Mesendoderm (in vitro differentiated cells): ENCODE measurements at regions not wholly inside any gene's neighbourhood (a gene's known extent, or its start where the extent isn't known, plus 50 kb on each side); places are given as distances from the start of the nearest gene placed in this dataset.
A peak's percentile ranks its signal among the peaks of the same experiment; 100 is the strongest.

Experiments
- DNase-seq: peaks from one replicate; pipeline ENCODE4 v3.0.0; 2013
- H2AK5ac ChIP-seq: 2 replicates; pipeline ENCODE4 v1.6.1; 2013; ENCODE audit warnings: low read length, inconsistent platforms
- H2BK120ac ChIP-seq: 2 replicates; pipeline ENCODE4 v1.6.1; 2013; ENCODE audit warnings: low read depth, mild to moderate bottlenecking, low read length, moderate library complexity, mixed read lengths
- H2BK15ac ChIP-seq: replicated peaks from 2 replicates; pipeline ENCODE4 v1.6.1; 2013; ENCODE audit warnings: low read depth, mild to moderate bottlenecking, moderate library complexity
- H2BK5ac ChIP-seq: 2 replicates; pipeline ENCODE4 v1.6.1; 2013; ENCODE audit warnings: low read length, inconsistent platforms
- H3K18ac ChIP-seq: 2 replicates; pipeline ENCODE4 v1.6.1; 2013; ENCODE audit warnings: mild to moderate bottlenecking, low read length, mixed read lengths
- H3K23ac ChIP-seq: one replicate; pipeline ENCODE4 v1.6.1; 2013; ENCODE audit warnings: low read length
- H3K27ac ChIP-seq: 2 replicates; pipeline ENCODE4 v1.5.1; 2013; ENCODE audit warnings: low read depth, mild to moderate bottlenecking, inconsistent platforms, low read length, moderate library complexity
- H3K27me3 ChIP-seq: 2 replicates; pipeline ENCODE4 v1.6.1; 2013; ENCODE audit warnings: low read length, control low read depth, mild to moderate bottlenecking, inconsistent platforms; ENCODE audit not compliant: insufficient read depth, poor library complexity
- H3K36me3 ChIP-seq: 2 replicates; pipeline ENCODE4 v1.6.1; 2013; ENCODE audit warnings: low read length, inconsistent platforms; ENCODE audit not compliant: control insufficient read depth, insufficient read depth
- H3K4ac ChIP-seq: one replicate; pipeline ENCODE4 v1.6.1; 2013; ENCODE audit warnings: low read depth, mild to moderate bottlenecking, low read length, moderate library complexity
- H3K4me1 ChIP-seq: 2 replicates; pipeline ENCODE4 v1.6.1; 2013; ENCODE audit warnings: low read depth, low read length, inconsistent platforms; ENCODE audit not compliant: control insufficient read depth
- H3K4me2 ChIP-seq: 2 replicates; pipeline ENCODE4 v1.6.1; 2013; ENCODE audit warnings: low read length
- H3K4me3 ChIP-seq: 2 replicates; pipeline ENCODE4 v1.5.1; 2013; ENCODE audit warnings: mild to moderate bottlenecking, low read length
- H3K56ac ChIP-seq: one replicate; pipeline ENCODE4 v1.6.1; 2013; ENCODE audit warnings: low read length
- H3K79me1 ChIP-seq: 2 replicates; pipeline ENCODE4 v1.6.1; 2013; ENCODE audit warnings: low read length, inconsistent platforms
- H3K79me2 ChIP-seq: 2 replicates; pipeline ENCODE4 v1.6.1; 2013; ENCODE audit warnings: mild to moderate bottlenecking, low read length; ENCODE audit not compliant: control insufficient read depth, insufficient read depth
- H3K9ac ChIP-seq: 2 replicates; pipeline ENCODE4 v1.6.1; 2013; ENCODE audit warnings: low read length, inconsistent platforms
- H4K5ac ChIP-seq: one replicate; pipeline ENCODE4 v1.6.1; 2013; ENCODE audit warnings: low read length
- H4K8ac ChIP-seq: one replicate; pipeline ENCODE4 v1.6.1; 2013; ENCODE audit warnings: low read depth, mild to moderate bottlenecking, control low read depth, low read length, moderate library complexity
- WGBS: extraction: QIAGEN DNeasy Blood & Tissue Kit; methylation state at CpG from one replicate; pipeline ENCODE4 v1.1.7; 2013; ENCODE audit warnings: low lambda C conversion rate, missing lambda C conversion rate; ENCODE audit not compliant: insufficient coverage; ENCODE audit errors: extremely low coverage; 5-methylcytosine and 5-hydroxymethylcytosine counted together

GRCh38 chr9:99601571-99602111 lies 220.0 kb upstream of the NR4A3 start:
- no peak overlapping the region for H4K5ac ChIP-seq
- H4K8ac ChIP-seq: no peak overlapping the region
- H3K36me3 ChIP-seq: no peaks in the 10 kb centered on the region
- no peak overlapping the region for H3K27ac ChIP-seq
- no peak overlapping the region for H3K4me2 ChIP-seq
- H2AK5ac ChIP-seq: no peak overlapping the region
- H2BK120ac ChIP-seq: no peak overlapping the region
- H3K4me3 ChIP-seq: no peak overlapping the region
- no peak overlapping the region for H3K4ac ChIP-seq
- no peaks in the 10 kb centered on the region for H3K79me2 ChIP-seq
- H2BK15ac ChIP-seq: no peak overlapping the region
- no peak overlapping the region for H2BK5ac ChIP-seq
- no peak overlapping the region for H3K23ac ChIP-seq
- no peak for DNase-seq
- WGBS: no CpG with 5 or more reads among the region's 6 CpGs
- no peak overlapping the region for H3K9ac ChIP-seq
- no peaks in the 10 kb centered on the region for H3K79me1 ChIP-seq
- no peak overlapping the region for H3K56ac ChIP-seq
- peaks cover 7% of the 10 kb centered on the region for H3K27me3 ChIP-seq
- H3K4me1 ChIP-seq: peaks cover 12% of the 10 kb centered on the region
- no peak overlapping the region for H3K18ac ChIP-seq

- Histone ChIP-seq H3K4me2 (no peak overlapping the region), H3K27ac (no peak overlapping the region), H3K36me3 (no peaks in the 10 kb centered on the region), H4K5ac (no peak overlapping the region), H4K8ac (no peak overlapping the region), H2BK15ac (no peak overlapping the region), H3K9ac (no peak overlapping the region), H3K18ac (no peak overlapping the region), H3K23ac (no peak overlapping the region), H3K79me2 (no peaks in the 10 kb centered on the region), H3K4ac (no peak overlapping the region), H3K79me1 (no peaks in the 10 kb centered on the region), H2BK5ac (no peak overlapping the region), H3K4me1 (peaks cover 18% of the 10 kb centered on the region), H3K4me3 (no peak overlapping the region), H3K56ac (no peak overlapping the region), H2BK120ac (no peak overlapping the region), H2AK5ac (no peak overlapping the region), H3K27me3 (peaks cover 7% of the 10 kb centered on the region)
- no peak for DNase-seq
Measured at GRCh38 chr9:99602854-99603253, 218.8 kb upstream of the NR4A3 start.

GRCh38 chr9:99605016-99605743 lies 216.5 kb upstream of the NR4A3 start:
- no peak overlapping the region for H3K4ac ChIP-seq
- WGBS: no CpG with 5 or more reads among the region's 5 CpGs
- H3K18ac ChIP-seq: no peak overlapping the region
- no peak overlapping the region for H3K4me3 ChIP-seq
- H2BK5ac ChIP-seq: no peak overlapping the region
- H2BK120ac ChIP-seq: no peak overlapping the region
- no peak overlapping the region for H2AK5ac ChIP-seq
- DNase-seq: peak; percentile 40
- no peaks in the 10 kb centered on the region for H3K79me2 ChIP-seq
- H4K8ac ChIP-seq: no peak overlapping the region
- no peak overlapping the region for H4K5ac ChIP-seq
- H3K23ac ChIP-seq: no peak overlapping the region
- peaks cover 7% of the 10 kb centered on the region for H3K27me3 ChIP-seq
- no peaks in the 10 kb centered on the region for H3K79me1 ChIP-seq
- H3K4me2 ChIP-seq: no peak overlapping the region
- H2BK15ac ChIP-seq: no peak overlapping the region
- H3K36me3 ChIP-seq: no peaks in the 10 kb centered on the region
- no peak overlapping the region for H3K9ac ChIP-seq
- peaks cover 20% of the 10 kb centered on the region for H3K4me1 ChIP-seq
- no peak overlapping the region for H3K56ac ChIP-seq
- H3K27ac ChIP-seq: no peak overlapping the region

- H3K27ac ChIP-seq: no peak overlapping the region
- no peak overlapping the region for H2BK120ac ChIP-seq
- peak; percentile 12 for DNase-seq
- no peak overlapping the region for H3K56ac ChIP-seq
- H4K8ac ChIP-seq: no peak overlapping the region
- no peak overlapping the region for H4K5ac ChIP-seq
- H3K36me3 ChIP-seq: no peaks in the 10 kb centered on the region
- H3K4ac ChIP-seq: no peak overlapping the region
- H3K23ac ChIP-seq: no peak overlapping the region
- H3K4me2 ChIP-seq: no peak overlapping the region
- no peak overlapping the region for H2BK15ac ChIP-seq
- no peaks in the 10 kb centered on the region for H3K79me2 ChIP-seq
- H3K4me1 ChIP-seq: peaks cover 20% of the 10 kb centered on the region
- no peak overlapping the region for H3K4me3 ChIP-seq
- peaks cover 7% of the 10 kb centered on the region for H3K27me3 ChIP-seq
- H3K9ac ChIP-seq: no peak overlapping the region
- no peak overlapping the region for H2BK5ac ChIP-seq
- no peak overlapping the region for H3K18ac ChIP-seq
- WGBS: no CpG with 5 or more reads among the region's 2 CpGs
- H3K79me1 ChIP-seq: no peaks in the 10 kb centered on the region
- no peak overlapping the region for H2AK5ac ChIP-seq
Measured at GRCh38 chr9:99606296-99606695, 215.4 kb upstream of the NR4A3 start.

- no CpG with 5 or more reads among the region's 4 CpGs for WGBS
- no peak for DNase-seq
- peaks cover 20% of the 10 kb centered on the region for H3K4me1 ChIP-seq
- no peak overlapping the region for H3K18ac ChIP-seq
- no peak overlapping the region for H3K4me2 ChIP-seq
- H2BK120ac ChIP-seq: no peak overlapping the region
- peaks cover 7% of the 10 kb centered on the region for H3K27me3 ChIP-seq
- H3K9ac ChIP-seq: no peak overlapping the region
- H3K36me3 ChIP-seq: no peaks in the 10 kb centered on the region
- no peaks in the 10 kb centered on the region for H3K79me2 ChIP-seq
- no peaks in the 10 kb centered on the region for H3K79me1 ChIP-seq
- no peak overlapping the region for H4K5ac ChIP-seq
- no peak overlapping the region for H3K56ac ChIP-seq
- no peak overlapping the region for H3K23ac ChIP-seq
- H3K4ac ChIP-seq: no peak overlapping the region
- H2AK5ac ChIP-seq: no peak overlapping the region
- no peak overlapping the region for H2BK5ac ChIP-seq
- H4K8ac ChIP-seq: no peak overlapping the region
- no peak overlapping the region for H2BK15ac ChIP-seq
- no peak overlapping the region for H3K4me3 ChIP-seq
- no peak overlapping the region for H3K27ac ChIP-seq
Measured at GRCh38 chr9:99606957-99607356, 214.7 kb upstream of the NR4A3 start.
